GM08714 (cell line): ENCODE measurements at regions not wholly inside any gene's neighbourhood (a gene's known extent, or its start where the extent isn't known, plus 50 kb on each side); places are given as distances from the start of the nearest gene placed in this dataset.

Experiments used
- H3K4me3 ChIP-seq: fragments of 200-500 bp; sonication (Bioruptor generic); 2 replicates; pipeline ENCODE4 v1.5.1; 2014; ENCODE audit warnings: mild to moderate bottlenecking, low read length, inconsistent platforms
- ZNF274 ChIP-seq: IDR thresholded peaks from 2 replicates; pipeline ENCODE4 v1.6.1; 2012; ENCODE audit warnings: mild to moderate bottlenecking, low read depth, low read length

DNA sequence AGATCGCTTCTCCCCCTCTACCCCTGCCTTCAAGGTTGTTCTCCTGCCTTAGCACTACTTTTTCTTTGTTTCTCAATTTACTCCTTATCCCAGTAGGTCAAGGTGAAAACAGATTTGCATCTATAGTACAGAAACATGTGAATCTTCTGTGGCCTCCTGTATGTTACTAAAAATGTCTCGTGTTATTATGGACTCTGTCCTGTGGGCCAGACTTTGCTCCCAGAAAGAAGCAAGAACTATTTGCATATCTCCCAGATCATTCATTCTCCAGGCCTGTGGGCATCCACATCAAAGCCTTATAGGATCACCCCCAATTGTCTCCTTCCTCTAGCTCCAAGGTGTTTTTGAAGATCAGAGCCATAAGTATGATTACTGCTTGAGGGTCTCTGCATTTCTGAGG is 169.5 kb upstream of the ROPN1 start:
- no peak overlapping the region for H3K4me3 ChIP-seq
- TF ChIP-seq ZNF274: no peak

DNA sequence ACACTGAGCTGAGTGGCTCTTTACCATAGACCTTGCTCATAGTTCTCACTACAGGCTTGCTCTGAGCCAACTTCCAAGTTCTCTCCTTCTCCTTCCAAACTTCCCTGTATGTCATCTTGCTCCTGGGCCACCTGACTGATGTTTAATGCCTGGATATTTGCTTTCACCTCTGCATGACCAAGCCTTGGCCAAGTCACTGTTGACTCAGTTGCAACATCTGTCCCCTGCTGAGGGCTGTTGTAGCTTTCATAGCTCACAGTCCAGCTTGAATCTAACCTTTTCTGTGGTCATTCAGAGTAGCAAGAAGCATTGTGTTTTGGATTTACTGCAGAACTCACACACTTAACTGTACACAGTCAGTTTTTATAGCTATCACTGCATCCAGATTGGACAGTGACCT is 171.8 kb upstream of the ROPN1 start:
- no peak overlapping the region for H3K4me3 ChIP-seq
- TF ChIP-seq ZNF274: no peak

DNA sequence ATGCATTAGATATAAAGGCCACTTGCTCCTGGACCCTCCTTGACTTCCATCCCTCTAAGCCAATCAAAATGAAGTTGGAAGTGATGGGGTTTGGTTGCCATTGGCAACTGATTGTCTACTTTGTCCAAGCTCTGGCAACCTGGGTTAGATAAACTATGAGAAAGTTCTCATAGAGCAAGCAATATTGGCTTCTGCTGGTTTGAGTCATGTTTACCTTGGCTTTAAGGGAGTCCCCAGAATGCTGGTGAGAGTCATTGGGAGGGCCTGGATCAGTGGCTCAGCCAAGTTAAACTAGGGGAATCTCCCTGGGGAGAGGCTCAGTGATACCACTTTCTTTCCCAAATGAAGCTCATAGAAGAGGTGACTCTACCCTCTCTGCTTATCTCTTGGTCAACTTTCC is 176.3 kb upstream of the ROPN1 start:
- H3K4me3 ChIP-seq: no peak overlapping the region
- TF ChIP-seq ZNF274: no peak

DNA sequence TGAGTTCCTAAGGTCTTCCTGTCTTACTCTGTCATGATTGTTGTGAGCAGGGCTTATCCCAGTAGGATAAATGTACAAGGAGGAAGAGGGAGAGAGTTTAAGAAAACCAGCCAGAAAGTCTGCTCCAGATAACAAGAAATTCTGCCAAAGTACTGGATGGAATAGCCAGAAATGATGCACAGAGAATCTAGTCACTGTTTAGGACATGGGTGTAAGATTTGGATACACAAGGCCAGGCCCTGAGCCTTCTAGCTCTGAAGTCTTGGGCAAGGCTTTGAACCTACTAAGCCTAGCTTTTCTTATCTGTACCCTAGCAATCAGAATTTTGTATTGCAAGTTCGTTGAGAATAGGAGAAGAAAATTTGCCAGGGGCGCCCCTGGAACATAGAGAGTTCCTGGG is 180.4 kb upstream of the ROPN1 start:
- no peak for TF ChIP-seq ZNF274
- H3K4me3 ChIP-seq: no peak overlapping the region

DNA sequence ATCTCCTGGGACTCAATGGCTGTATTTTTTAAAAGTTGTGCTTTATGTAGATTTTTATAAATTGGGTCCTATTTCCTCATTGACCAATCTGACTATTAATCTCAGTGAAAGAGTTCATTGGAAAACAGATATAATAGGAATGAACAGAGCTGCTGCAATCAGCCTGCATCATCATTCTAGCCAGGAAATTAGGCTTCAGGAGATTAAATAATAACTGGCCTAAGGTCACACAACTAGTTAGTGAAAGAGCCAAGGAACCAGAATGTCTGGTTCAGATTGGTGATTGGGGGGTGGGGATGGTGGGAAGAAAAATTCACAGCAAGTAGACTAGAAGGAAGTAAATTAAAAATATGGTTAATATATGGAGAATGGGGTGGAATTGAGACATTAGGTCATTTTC is 180.9 kb upstream of the ROPN1 start:
- no peak overlapping the region for H3K4me3 ChIP-seq
- no peak for TF ChIP-seq ZNF274

DNA sequence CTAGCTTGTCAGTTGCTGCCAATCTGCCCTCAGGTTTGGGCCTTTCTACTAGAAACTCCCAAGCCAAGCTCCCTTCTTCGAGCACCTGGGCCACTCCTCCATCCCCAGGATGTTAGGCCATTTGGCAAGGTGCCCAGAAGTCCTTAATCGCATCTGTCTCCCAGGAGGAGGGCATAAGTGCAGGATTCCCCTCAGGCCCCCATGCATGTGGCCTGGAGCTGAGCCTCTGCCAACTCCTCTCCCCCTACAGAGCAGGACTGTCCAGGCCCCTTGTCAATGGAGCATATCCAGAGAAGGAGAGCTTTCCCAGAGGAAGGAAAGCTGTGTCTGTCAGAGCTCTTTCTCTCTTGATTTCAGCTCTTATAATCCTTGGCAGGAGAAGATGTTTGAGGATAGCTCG is 182.6 kb upstream of the ROPN1 start:
- H3K4me3 ChIP-seq: no peak overlapping the region
- no peak for TF ChIP-seq ZNF274

DNA sequence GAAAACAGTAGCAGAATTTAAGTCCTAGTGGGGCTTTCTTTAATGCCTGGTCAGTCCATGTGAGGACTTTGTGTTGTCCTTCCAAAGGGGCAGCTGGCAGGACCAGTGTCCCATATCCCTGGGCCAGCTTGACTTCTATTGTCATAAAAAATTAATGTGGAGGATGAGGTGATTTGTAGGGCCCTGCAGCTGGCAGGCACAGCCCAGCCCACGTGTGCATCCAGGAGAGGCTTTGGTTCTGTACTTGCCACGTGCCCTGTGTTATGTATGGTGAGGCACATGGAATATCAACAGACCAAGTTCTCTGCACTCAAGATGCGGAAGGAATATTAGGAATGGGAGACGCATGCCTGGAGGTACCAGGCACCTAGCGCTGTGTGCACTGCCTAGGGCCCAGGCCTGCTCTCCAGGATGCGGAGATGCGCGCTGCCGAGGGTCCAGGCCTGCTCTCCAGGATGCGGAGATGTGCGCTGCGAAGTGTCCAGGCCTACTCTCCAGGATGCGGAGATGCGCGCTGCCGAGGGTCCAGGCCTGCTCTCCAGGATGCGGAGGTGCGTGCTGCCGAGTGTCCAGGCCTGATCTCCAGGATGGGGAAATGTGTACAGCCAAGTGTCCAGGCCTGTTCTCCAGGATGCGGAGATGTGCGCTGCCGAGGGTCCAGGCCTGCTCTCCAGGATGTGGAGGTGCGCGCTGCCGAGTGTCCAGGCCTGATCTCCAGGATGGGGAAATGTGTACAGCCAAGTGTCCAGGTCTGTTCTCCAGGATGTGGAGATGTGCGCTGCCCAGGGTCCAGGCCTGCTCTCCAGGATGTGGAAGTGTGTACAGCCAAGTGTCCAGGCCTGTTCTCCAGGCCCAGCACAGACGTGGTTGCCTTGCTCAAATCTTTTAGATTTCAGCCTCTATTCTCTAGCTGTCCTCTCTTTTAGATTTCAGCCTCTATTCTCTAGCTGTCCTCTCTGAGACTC is 183.3 kb upstream of the ROPN1 start:
- no peak for TF ChIP-seq ZNF274
- H3K4me3 ChIP-seq: no peak overlapping the region

DNA sequence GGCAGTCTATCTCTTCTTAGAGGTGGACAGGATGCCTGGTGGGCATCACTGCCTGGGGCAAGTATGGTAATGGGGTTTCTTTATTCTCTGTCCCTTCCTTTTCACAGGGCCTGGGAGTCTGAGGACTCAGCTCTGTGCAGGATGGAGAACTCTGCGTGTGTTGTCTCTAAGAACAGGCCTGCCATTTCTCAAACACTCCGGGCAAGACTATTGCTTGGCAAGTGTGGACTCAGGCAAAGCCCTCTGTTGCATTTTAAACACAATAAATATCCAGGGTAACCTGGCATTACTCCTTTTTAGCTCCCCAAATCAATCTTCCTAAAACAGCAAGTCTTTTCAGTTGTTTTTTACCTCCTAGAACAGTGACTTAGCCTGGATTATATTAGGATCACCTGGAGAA is 185.1 kb upstream of the ROPN1 start:
- H3K4me3 ChIP-seq: no peak overlapping the region
- TF ChIP-seq ZNF274: no peak

DNA sequence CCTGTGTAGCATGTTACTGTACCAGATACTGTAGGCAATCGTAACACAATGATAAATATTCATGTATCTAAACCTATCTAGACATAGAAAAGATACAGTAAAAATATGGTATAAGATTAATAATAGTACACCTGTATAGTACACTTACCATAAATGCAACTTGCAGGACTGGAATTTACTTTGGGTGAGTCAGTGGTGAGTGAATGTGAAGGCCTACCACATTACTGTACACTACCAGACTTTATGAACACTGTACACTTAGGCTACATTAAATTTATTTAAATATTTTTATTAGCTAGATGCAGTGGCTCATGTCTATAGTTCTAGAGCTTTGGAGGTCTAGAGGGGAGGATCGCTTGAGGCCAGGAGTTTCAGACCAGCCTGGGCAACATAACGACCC is 186.6 kb upstream of the ROPN1 start:
- no peak overlapping the region for H3K4me3 ChIP-seq
- TF ChIP-seq ZNF274: no peak

DNA sequence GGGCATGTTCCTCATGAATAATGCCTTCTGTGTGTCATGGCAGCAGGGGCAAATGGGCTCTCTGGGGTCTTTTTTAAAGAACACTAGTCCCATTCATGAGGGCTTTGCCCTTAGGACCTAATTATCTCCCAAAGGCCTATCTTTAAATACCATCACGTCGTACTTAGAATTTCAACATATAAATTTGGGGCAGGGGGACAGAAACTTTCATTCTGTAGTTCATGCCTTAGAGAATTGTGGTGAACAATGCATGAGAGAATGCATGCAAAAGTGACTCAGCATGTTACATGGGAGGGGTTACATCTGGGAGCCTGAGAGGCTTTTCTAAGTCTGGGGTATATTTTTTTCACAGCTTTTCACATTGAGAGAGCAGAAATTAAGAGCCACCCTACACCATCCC is 208.5 kb upstream of the ROPN1 start:
- TF ChIP-seq ZNF274: no peak
- H3K4me3 ChIP-seq: no peak overlapping the region

DNA sequence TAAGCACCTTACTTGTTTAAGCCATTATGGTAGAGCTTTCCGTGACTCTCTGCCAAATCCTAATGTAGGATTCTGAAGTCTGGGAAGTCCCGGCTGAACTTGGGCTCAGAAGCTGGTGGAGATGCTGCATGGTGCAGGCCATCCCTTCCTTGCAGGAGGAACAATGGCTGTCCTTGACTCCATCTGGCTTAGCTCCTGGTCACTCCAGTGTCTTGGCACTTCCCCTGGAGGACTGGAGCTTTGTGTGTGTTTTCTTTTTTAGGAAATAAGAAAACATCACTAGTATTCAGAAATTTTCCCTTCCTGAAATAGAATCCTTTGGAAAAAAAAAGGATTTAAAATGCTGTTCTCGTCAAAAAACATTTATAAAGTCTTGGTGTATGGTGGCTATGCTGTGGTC is 209.3 kb upstream of the ROPN1 start:
- TF ChIP-seq ZNF274: no peak
- H3K4me3 ChIP-seq: no peak overlapping the region

DNA sequence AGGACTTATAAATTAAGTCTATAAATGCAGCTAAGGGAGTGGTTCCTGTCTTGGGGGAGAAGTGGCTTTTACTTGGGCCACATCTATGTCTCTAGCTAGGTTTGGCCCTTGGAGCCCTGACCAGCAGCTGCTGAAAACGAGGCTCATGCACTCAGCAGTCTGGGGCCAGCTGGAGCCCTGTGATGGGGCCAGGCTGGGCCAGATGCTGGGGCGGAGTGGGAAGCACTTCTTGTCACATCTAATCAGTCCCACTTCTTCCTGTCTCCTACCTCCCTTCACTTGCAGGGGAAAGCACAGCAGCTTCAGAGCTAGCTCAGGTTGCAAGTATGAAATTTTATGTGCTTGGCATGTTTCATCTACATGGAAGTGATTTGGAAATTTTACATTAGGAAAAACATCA is 209.9 kb upstream of the ROPN1 start:
- H3K4me3 ChIP-seq: no peak overlapping the region
- no peak for TF ChIP-seq ZNF274

DNA sequence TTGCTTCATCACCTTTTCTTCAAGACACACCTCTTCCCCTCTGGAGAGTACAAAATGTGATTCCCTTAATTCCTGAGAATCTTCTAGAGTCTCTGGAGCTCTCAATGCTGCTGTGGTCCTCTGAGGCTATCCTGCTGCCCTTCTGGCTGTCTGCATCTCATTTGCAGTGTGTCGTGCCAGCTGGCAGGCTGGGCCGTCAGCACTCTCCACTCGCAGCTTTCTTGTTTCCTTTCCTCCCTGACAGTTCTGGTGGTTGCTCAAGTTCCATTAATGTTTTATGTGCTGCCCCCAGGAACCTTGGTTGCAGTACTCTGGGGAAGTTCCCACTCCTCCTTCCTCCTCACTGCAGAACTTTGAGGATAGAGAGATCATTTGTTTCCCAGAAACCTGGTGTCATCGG is 210.8 kb upstream of the ROPN1 start:
- H3K4me3 ChIP-seq: no peak overlapping the region
- no peak for TF ChIP-seq ZNF274

DNA sequence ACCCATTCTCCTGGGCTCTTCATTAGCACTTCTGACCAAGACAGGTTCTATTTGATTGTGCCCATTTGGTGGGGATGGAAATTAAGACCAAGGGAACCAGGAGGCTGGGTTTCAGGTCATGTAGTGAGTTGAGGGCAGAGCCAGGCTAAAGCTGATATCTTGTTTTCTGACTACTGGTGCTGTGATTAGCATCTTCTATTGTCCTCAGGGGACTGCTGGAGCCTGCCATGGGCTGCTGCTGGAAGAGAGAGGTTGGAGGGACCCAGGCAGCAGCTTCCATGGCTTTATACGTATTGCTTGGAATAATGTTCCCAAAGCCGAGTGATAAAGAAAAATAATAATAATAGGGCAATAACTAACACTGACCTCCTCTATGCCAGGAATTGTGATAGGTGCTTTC is 211.4 kb upstream of the ROPN1 start:
- H3K4me3 ChIP-seq: no peak overlapping the region
- no peak for TF ChIP-seq ZNF274

DNA sequence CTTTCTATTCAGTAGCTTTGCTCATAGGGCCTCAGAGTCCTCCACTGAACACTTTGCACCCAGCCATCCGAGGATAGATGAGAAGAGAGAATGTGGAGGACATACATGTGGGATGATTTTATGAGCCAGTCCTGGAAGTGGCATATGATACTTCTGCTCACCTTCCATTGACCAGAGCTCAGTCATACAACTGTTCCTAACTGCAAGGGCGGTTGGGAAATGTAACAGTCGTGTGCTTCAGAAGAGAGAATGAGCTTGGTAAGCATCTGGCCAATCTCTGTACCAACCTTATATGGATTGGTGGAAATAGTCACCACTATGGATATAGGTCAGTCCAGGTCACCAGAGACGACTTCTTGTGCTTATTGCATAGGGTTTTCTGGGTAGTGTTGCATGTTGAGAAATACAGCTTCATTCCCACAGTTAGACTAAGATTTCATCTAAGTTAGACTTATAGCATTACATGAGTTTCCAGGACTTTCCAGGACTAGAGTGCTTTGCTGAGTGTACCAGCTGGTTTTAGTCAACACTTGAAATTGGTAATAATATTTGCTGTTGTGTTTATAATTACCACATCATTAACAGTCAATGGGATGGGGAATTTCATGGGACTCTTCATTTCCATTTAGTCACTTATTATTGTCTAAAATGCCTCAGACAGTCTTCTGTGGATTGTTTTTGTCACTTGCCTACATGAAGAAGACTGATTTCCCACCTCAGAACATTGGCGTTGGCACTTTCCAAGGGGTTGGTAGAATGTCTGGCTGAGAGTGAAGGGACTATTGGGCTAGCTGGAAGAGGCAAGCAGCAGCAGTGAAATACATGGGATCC is 214.5 kb upstream of the ROPN1 start:
- H3K4me3 ChIP-seq: no peak overlapping the region
- no peak for TF ChIP-seq ZNF274
